NOMO-1 treated with dmso at 0.1 percent for 144 hours (cell line): ENCODE measurements at regions not wholly inside any gene's neighbourhood (a gene's known extent, or its start where the extent isn't known, plus 50 kb on each side); places are given as distances from the start of the nearest gene placed in this dataset.
"Not testable (repeated sequence)": the region's sequence is repeated elsewhere in the genome, so short reads cannot be mapped to it uniquely, and the experiment has no call there.

Source experiments
- DNase-seq: peaks from one replicate; lab custom pipeline; 2025; ENCODE audit not compliant: unreplicated experiment; lab: John Stamatoyannopoulos, UW

GRCh38 chr6:49118478-49118877 lies 344.6 kb downstream of the MMUT start:
- no peak for DNase-seq

DNA sequence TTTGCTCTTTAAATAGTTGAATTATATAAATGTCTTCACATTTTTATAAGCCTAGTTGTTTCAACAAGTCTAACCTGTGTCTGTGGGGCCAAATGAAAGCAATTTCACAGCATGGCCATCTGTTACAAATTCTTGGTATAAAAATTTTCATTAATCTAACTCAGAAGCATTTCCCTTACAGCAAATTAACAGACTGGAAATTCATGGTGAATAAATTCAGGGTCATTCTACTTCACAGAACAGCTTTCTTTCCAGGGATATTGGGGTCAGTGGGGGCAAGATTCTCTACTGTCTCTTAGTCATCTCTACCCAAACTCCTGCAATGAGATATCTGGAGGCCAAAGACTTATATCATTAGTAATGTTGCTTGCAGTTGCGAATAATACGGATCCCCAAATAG lies 352.1 kb downstream of the MMUT start:
- no peak for DNase-seq

DNA sequence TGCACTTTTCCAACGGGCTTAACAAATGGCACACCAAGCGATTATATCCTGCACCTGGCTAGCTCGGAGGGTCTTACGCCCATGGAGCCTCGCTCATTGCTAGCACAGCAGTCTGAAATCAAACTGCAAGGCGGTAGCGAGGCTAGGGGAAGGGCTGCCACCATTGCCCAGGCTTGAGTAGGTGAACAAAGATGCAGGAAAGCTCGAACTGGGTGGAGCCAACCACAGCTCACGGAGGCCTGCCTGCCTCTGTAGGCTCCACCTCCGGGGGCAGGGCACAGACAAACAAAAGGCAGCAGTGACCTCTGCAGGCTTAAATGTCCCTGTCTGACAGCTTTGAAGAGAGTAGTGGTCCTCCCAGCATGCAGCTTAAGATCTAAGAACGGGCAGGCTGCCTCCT lies 365.4 kb downstream of the MMUT start:
- not testable (repeated sequence) for DNase-seq

- DNase-seq: no peak
Measured at GRCh38 chr6:49097116-49097515, 365.9 kb downstream of the MMUT start.

GRCh38 chr6:49088631-49089030 lies 374.4 kb downstream of the MMUT start:
- DNase-seq: no peak

DNA sequence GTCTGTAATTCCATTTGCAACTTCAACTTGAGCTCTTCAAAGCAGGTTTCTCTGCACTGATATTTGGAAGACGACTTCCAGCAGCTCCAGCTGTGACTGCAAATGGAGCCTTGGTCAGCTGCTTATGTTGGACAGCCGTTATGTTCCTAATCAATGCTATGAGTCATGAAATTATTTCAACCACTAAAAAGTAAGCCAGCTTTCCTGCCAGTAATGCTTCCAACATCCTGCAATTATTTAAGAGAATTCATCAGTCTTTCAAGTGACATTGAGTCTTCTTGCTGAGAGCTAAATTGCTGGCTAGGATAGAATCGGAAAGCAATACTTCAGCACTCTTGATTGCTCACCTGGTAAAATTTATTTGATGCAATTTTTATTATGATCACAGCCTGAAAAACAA lies 375.7 kb downstream of the MMUT start:
- DNase-seq: no peak

- DNase-seq: no peak
Measured at GRCh38 chr6:49082611-49083010, 380.4 kb downstream of the MMUT start.

DNA sequence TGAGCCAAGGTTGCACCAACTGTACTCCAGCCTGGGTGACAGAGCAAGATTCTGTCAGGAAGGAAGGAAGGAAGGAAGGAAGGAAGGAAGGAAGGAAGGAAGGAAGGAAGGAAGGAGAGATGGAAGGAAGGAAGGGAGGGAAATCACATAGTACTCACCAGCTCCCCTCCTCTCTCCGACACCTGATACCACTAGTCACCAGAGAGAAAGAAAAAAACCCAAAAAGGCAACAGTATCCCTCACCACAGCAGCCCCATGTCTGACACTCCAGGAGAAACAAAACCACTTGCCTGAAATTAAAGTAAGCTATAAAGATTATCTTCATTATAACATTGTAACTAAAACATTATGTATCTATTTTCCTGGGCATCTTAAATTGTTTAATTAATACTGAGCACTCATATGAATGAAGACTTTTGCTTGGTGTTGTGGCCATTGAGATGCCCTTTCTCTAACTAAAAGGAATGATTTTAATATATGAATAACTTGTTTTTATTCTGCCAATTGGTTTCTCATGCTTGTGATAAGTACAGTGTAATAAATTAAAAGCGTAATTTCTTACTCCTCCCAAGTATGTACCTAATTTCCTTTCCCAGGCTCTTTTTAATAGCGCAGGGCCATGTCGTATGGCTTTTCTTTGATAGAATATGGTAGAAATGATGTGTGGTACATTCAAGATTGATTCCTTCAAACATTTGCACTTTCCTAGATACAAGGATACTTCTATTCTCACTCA lies 390.0 kb downstream of the MMUT start:
- no peak for DNase-seq

GRCh38 chr6:49072146-49072545 lies 390.9 kb downstream of the MMUT start:
- no peak for DNase-seq

DNA sequence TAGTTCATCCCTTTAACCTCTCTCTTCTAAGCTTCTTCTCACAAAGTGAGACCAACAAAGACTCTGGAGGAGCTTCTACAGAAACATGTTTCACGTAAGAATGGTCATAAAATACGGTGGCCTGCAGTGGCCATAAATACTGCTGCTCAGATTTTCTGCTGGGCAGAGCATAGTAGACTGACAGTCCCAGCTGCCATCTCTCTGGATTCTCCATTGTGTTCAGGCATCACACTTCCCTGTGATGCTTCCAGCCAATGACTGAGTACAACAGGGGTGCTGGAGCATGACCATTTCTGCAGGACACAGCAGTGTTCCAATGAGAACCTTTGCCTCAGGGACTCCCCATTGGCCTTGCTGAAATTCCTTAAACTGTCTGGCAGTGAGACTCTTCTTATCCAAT lies 392.6 kb downstream of the MMUT start:
- no peak for DNase-seq

GRCh38 chr6:49054311-49054710 lies 408.7 kb downstream of the MMUT start:
- DNase-seq: no peak

DNA sequence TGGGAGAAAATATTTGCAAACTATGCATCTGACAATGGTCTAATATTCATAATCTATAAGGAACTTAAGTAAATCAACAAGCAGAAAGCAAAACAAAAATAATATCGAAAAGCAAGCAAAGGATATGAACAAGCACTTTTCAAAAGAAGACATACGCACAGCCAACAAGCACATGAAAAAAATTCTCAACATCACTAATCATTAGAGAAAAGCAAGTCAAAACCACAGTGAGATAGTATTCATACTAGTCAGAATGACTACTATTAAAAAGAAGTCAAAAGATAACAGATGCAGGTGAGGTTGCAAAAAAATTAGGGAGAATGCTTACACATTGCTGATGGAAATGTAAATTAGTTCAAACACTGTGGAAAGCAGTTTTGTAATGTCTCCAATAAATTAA lies 410.2 kb downstream of the MMUT start:
- DNase-seq: no peak

DNA sequence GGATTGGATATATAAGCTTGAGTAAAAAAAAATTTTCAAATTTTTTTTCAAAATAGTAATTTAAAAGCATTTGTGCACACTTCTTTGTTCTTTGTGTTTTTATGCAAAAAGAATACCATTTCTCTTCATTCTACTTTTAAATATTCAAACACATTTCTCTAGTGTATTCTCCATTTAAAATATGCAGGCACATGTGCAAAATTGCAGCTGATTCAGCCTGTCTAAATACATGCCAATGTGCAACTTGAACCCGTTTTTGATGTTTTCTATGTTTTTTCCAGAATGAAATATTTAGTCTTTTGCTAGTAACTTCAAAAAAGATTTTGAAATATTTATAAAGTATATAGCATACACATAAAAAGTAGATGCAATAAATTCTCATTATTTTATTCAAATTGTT lies 411.8 kb downstream of the MMUT start:
- DNase-seq: no peak

DNA sequence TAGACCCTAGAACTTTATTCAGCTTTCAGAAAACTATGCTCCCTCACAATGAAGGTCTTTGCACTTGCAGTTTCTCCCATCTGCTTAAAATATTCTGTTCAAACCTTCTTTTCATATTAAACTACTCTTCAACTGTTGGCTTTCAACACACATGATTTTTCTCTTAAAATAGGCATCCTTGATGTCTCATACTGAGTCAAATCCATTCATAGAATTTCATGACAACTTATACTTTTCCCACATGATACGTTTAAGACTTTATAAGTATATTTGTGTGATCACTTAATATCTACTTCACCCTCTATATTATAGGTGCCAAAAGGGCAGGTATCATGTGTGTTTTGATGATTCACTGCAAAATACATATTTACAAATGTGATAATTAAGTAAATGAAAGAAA lies 412.5 kb downstream of the MMUT start:
- DNase-seq: no peak

GRCh38 chr6:49038294-49038822 lies 424.7 kb downstream of the MMUT start:
- DNase-seq: no peak

DNA sequence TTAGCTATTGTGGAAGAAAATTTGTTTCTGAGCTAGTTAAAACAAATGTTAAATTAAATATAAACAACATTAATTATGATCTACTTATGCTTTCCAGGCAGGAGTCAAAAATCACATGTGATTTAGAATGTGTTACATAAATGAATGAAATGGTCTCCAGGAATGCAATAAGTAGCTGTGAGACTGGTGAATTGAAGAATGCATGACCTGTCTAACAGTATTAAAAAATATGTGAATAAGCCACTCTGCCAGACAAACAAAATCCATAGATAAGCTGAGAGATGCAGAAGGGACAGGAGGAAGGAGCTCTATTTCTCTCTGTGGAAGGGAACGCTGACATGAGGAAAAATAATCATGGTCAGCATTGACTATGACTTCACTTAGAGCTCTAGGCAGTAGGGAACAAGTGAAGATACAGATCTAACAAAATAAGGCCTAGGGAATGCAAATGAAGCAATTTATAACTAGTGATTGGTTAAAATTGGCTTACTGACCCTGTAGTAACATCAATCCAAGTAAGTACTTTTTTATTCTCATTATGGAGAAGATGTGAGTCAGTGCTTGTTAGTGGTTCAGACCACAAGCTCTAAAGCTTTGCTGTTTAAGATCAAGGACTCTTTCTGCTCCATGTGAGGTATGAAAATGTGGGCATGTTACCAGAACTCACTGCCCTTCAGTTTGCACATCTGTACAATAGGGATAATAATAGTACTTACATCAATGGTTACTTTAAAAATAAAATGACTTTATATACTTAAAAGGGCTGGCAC lies 432.6 kb downstream of the MMUT start:
- no peak for DNase-seq

GRCh38 chr6:49027644-49028043 lies 435.4 kb downstream of the MMUT start:
- DNase-seq: no peak

DNA sequence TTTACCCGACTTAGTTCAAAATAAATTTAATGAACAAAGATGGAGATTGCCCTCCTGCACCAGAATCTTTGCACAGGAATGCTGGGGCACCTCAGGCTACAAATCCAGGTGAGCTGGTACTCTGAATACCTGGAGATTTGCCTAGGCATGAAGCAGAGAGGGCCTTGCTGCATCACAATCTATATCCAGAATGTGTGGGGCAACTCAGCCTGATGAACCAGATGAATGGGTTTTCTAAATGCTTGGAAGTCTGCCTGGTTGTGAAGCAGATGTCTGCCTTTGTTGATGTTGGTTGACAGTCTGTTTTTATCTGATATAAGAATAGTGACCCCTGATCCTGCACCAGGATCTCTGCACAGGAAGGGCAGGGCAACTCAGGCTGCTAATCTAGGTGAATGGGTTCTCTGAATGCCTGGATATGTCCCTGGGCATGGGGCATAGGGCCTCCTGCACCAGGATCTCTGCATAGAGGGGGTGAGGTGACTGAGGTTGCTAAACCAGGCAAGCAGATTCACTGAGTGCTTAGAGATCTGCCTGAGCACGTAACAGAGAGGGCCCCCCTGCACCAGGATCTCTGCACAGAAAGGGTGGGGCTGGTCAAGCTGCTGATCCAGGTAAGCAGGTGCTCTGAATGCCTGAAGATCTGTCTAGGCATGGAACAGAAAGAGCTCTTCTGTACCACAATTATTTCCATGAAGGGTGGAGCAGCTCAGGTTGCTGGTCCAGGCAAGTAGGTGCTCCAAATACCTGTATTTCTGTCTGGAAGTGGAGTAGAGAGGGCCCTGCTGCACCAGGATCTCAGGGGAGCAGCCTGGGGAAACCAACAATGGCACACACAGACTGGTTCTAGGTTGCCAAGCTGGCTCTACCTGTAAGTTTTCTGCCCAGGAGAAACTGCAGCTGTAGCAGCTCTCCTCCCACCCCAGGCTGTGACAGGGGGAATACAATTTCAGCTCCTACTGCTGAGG lies 437.5 kb downstream of the MMUT start:
- no peak for DNase-seq

- no peak for DNase-seq
Measured at GRCh38 chr6:49004801-49005200, 458.3 kb downstream of the MMUT start.

DNA sequence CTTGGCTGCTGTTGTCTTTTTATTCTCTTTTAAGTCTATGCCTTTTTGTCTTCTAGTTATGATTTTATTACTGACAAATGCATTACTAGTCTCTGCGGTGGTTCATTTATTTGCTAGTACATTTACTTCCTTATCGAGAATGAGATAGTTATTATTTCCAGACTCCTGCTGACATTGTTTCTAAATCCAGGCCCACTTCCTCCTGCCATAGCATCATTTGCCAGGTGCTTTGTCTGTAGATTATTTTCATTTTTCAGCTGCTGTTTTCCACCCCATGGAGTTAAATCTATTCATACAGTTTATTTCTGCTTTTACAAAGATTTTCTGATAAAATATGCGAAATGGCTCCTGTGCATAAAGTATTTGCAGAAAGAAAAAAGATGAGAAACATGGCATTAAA lies 459.7 kb downstream of the MMUT start:
- no peak for DNase-seq

DNA sequence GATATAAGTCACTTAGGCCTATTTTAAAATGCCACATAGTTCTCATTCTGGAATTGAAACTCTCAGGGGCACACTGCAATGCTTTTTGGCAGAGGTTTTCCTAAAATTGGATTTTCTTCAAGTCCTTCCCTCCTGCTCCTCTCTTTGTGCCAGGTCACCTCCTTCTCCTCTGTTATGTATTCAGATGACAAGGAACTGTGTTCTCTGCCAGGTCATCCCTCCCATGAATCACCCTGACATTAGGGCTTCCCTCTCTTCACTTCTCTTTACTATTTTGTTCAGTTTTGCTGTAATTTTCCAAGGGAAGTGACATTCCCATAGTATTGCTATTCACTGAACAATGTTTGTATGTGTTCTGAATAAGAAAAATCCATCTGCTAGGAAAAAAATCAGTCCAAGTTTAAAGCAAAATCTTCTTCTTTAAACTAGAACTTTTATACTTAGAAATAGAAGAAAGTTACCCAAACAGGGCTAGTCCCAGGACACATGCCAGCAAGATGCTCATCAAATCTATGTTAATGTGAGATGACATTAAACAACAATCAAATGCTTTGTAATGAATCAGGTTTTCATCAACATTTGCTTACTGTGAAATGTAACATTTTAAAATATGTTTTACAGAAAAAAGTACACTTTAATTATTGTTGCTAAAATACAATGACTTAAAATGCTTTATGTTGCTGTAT lies 461.1 kb downstream of the MMUT start:
- no peak for DNase-seq
